ENCODE measurements at regions not wholly inside any gene's neighbourhood (a gene's known extent, or its start where the extent isn't known, plus 50 kb on each side); places are given as distances from the start of the nearest gene placed in this dataset.

DNA sequence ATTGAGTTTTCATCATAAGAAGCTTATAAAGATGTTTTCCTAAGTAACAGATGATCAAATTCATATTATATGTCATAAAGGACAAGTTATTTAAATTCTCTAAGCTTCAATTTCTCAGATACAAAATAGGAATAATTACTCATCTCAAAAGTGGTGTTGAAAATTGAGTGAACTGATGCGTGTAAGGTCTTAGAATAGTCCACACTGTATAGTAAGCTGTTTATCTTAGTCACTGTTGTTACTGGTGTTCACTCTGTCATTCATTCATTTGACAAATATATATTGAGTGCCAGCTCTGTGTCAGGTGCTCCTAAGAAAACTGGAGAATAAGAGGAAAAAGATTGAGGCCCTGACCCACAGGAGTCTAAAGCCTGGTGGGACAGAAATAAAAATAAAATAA lies 186.3 kb upstream of the BRINP3 start:
- H3K9ac ChIP-seq (ENCODE audit: low read depth, low read length), result no peak overlapping the region
- H3K27me3 ChIP-seq (ENCODE audit: insufficient read depth, low read length, poor library complexity), result no peaks in the 10 kb centered on the region
- no peak for DNase-seq
- H3K9me3 ChIP-seq (ENCODE audit: insufficient read depth, low read length, severe bottlenecking), result no peaks in the 10 kb centered on the region
- H3K27ac ChIP-seq (ENCODE audit: low read length), result no peak overlapping the region
- TF ChIP-seq EZH2 (IDR thresholded peaks at IDR 0.05; ENCODE audit: borderline replicate concordance, low read depth, low read length, severe bottlenecking), result no peak
- TF ChIP-seq, protein P1, sequence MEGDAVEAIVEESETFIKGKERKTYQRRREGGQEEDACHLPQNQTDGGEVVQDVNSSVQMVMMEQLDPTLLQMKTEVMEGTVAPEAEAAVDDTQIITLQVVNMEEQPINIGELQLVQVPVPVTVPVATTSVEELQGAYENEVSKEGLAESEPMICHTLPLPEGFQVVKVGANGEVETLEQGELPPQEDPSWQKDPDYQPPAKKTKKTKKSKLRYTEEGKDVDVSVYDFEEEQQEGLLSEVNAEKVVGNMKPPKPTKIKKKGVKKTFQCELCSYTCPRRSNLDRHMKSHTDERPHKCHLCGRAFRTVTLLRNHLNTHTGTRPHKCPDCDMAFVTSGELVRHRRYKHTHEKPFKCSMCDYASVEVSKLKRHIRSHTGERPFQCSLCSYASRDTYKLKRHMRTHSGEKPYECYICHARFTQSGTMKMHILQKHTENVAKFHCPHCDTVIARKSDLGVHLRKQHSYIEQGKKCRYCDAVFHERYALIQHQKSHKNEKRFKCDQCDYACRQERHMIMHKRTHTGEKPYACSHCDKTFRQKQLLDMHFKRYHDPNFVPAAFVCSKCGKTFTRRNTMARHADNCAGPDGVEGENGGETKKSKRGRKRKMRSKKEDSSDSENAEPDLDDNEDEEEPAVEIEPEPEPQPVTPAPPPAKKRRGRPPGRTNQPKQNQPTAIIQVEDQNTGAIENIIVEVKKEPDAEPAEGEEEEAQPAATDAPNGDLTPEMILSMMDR (IDR thresholded peaks at IDR 0.05; ENCODE audit: borderline replicate concordance, extremely low read depth, low read length, poor library complexity, severe bottlenecking), result no peak
- H4K20me1 ChIP-seq (ENCODE audit: insufficient read depth, low read length), result no peaks in the 10 kb centered on the region
- no peaks in the 10 kb centered on the region for H3K79me2 ChIP-seq (ENCODE audit: insufficient read depth, low read length)
- no peaks in the 10 kb centered on the region for H3K36me3 ChIP-seq (ENCODE audit: insufficient read depth, low read length)
- ATAC-seq (ENCODE audit: insufficient read depth, low read depth), result no peak
- no peaks in the 10 kb centered on the region for H3K4me1 ChIP-seq (ENCODE audit: insufficient read depth, low read length)
- H3K4me3 ChIP-seq (ENCODE audit: low read depth in 1 of 2, low read length in 2 of 2), result no peak overlapping the region
- no peak overlapping the region for H2AFZ ChIP-seq (ENCODE audit: low read depth, low read length)
- no peak overlapping the region for H3K4me2 ChIP-seq (ENCODE audit: insufficient read depth, low read length)

GRCh38 chr1:190665045-190665444 lies 187.4 kb upstream of the BRINP3 start:
- no peak for DNase-seq
- Histone ChIP-seq H3K4me2 (ENCODE audit: insufficient read depth, low read length) (no peak overlapping the region), H3K4me3 (ENCODE audit: low read depth in 1 of 2, low read length in 2 of 2) (no peak overlapping the region)

GRCh38 chr1:190667914-190668313 lies 190.2 kb upstream of the BRINP3 start:
- H3K9ac ChIP-seq (ENCODE audit: low read depth, low read length), result no peak overlapping the region
- H3K79me2 ChIP-seq (ENCODE audit: insufficient read depth, low read length), result no peaks in the 10 kb centered on the region
- H4K20me1 ChIP-seq (ENCODE audit: insufficient read depth, low read length), result no peaks in the 10 kb centered on the region
- TF ChIP-seq, protein P1 (IDR thresholded peaks at IDR 0.05; ENCODE audit: borderline replicate concordance, extremely low read depth, low read length, poor library complexity, severe bottlenecking), result no peak
- TF ChIP-seq EZH2 (IDR thresholded peaks at IDR 0.05; ENCODE audit: borderline replicate concordance, low read depth, low read length, severe bottlenecking), result no peak
- H3K4me3 ChIP-seq (ENCODE audit: low read depth in 1 of 2, low read length in 2 of 2), result no peak overlapping the region
- H3K36me3 ChIP-seq (ENCODE audit: insufficient read depth, low read length), result no peaks in the 10 kb centered on the region
- no peak overlapping the region for H3K4me2 ChIP-seq (ENCODE audit: insufficient read depth, low read length)
- no peak overlapping the region for H2AFZ ChIP-seq (ENCODE audit: low read depth, low read length)
- no peak for DNase-seq
- H3K27me3 ChIP-seq (ENCODE audit: insufficient read depth, low read length, poor library complexity), result no peaks in the 10 kb centered on the region
- no peak overlapping the region for H3K27ac ChIP-seq (ENCODE audit: low read length)
- H3K4me1 ChIP-seq (ENCODE audit: insufficient read depth, low read length), result no peaks in the 10 kb centered on the region
- no peaks in the 10 kb centered on the region for H3K9me3 ChIP-seq (ENCODE audit: insufficient read depth, low read length, severe bottlenecking)
- no peak for ATAC-seq (ENCODE audit: insufficient read depth, low read depth)

More at GRCh38 chr1:190665045-190665444, 187.4 kb upstream of the BRINP3 start:
- Histone ChIP-seq H2AFZ (ENCODE audit: low read depth, low read length) (no peak overlapping the region), H3K9ac (ENCODE audit: low read depth, low read length) (no peak overlapping the region), H3K27ac (ENCODE audit: low read length) (no peak overlapping the region), H3K79me2 (ENCODE audit: insufficient read depth, low read length) (no peaks in the 10 kb centered on the region), H3K36me3 (ENCODE audit: insufficient read depth, low read length) (no peaks in the 10 kb centered on the region), H3K9me3 (ENCODE audit: insufficient read depth, low read length, severe bottlenecking) (no peaks in the 10 kb centered on the region), H3K27me3 (ENCODE audit: insufficient read depth, low read length, poor library complexity) (no peaks in the 10 kb centered on the region), H3K4me1 (ENCODE audit: insufficient read depth, low read length) (no peaks in the 10 kb centered on the region), H4K20me1 (ENCODE audit: insufficient read depth, low read length) (no peaks in the 10 kb centered on the region)
- TF ChIP-seq, protein P1 (IDR thresholded peaks at IDR 0.05; ENCODE audit: borderline replicate concordance, extremely low read depth, low read length, poor library complexity, severe bottlenecking), result no peak
- no peak for TF ChIP-seq EZH2 (IDR thresholded peaks at IDR 0.05; ENCODE audit: borderline replicate concordance, low read depth, low read length, severe bottlenecking)
- no peak for ATAC-seq (ENCODE audit: insufficient read depth, low read depth)

DNA sequence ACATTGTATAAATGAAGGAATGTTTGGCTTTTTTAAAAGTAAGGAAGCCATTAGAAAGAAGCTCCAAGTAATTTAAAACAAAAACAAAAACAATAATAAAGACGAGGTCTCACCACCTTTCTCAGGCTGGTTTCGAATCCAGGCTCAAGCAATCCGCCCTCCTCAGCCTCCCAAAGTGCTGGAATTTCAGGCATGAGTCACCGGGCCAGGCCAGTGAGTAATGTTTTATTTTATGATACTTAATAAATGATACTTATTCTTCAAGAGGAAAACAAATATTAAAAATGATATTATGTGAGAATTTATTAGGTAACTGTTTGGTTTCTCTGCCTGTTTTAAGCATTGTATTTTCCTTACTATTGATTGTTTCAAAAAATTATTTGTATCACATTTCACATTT lies 201.4 kb upstream of the BRINP3 start:
- Histone ChIP-seq H3K27me3 (ENCODE audit: insufficient read depth, low read length, poor library complexity) (no peaks in the 10 kb centered on the region), H3K79me2 (ENCODE audit: insufficient read depth, low read length) (no peaks in the 10 kb centered on the region), H3K4me1 (ENCODE audit: insufficient read depth, low read length) (no peaks in the 10 kb centered on the region), H3K4me3 (ENCODE audit: low read depth in 1 of 2, low read length in 2 of 2) (no peak overlapping the region), H3K4me2 (ENCODE audit: insufficient read depth, low read length) (no peak overlapping the region), H3K27ac (ENCODE audit: low read length) (no peak overlapping the region), H2AFZ (ENCODE audit: low read depth, low read length) (no peak overlapping the region), H3K36me3 (ENCODE audit: insufficient read depth, low read length) (no peaks in the 10 kb centered on the region), H3K9me3 (ENCODE audit: insufficient read depth, low read length, severe bottlenecking) (peaks cover 8% of the 10 kb centered on the region), H3K9ac (ENCODE audit: low read depth, low read length) (no peak overlapping the region), H4K20me1 (ENCODE audit: insufficient read depth, low read length) (no peaks in the 10 kb centered on the region)
- ATAC-seq (ENCODE audit: insufficient read depth, low read depth) (no peak), DNase-seq (no peak)
- TF ChIP-seq, protein P1 (IDR thresholded peaks at IDR 0.05; ENCODE audit: borderline replicate concordance, extremely low read depth, low read length, poor library complexity, severe bottlenecking), result no peak
- no peak for TF ChIP-seq EZH2 (IDR thresholded peaks at IDR 0.05; ENCODE audit: borderline replicate concordance, low read depth, low read length, severe bottlenecking)
